GM21390 (cell line): ENCODE measurements at regions not wholly inside any gene's neighbourhood (a gene's known extent, or its start where the extent isn't known, plus 50 kb on each side); places are given as distances from the start of the nearest gene placed in this dataset.
"Not testable (repeated sequence)": the region's sequence is repeated elsewhere in the genome, so short reads cannot be mapped to it uniquely, and the experiment has no call there.

Experiments used
- ATAC-seq: cut with Tn5 transposase; IDR thresholded peaks from one replicate; pipeline ENCODE4 v1.9.1; 2021; ENCODE audit not compliant: unreplicated experiment

- no peak for ATAC-seq
Measured at GRCh38 chr13:63249411-63250187, 1834.0 kb upstream of the PCDH20 start.

GRCh38 chr13:63236667-63237396 lies 1821.2 kb upstream of the PCDH20 start:
- ATAC-seq: not testable (repeated sequence)

- ATAC-seq: not testable (repeated sequence)
Measured at GRCh38 chr13:63218596-63218995, 1802.9 kb upstream of the PCDH20 start.

GRCh38 chr13:63209330-63210017 lies 1793.8 kb upstream of the PCDH20 start:
- ATAC-seq: no peak

- ATAC-seq: no peak
Measured at GRCh38 chr13:63208826-63209225, 1793.2 kb upstream of the PCDH20 start.

- no peak for ATAC-seq
Measured at GRCh38 chr13:63206461-63206860, 1790.8 kb upstream of the PCDH20 start.

GRCh38 chr13:63201493-63201892 lies 1785.8 kb upstream of the PCDH20 start:
- ATAC-seq: no peak

GRCh38 chr13:63199508-63199907 lies 1783.9 kb upstream of the PCDH20 start:
- ATAC-seq: no peak

- ATAC-seq: no peak
Measured at GRCh38 chr13:63198071-63198470, 1782.4 kb upstream of the PCDH20 start.

- no peak for ATAC-seq
Measured at GRCh38 chr13:63195726-63196125, 1780.1 kb upstream of the PCDH20 start.

GRCh38 chr13:63190742-63191141 lies 1775.1 kb upstream of the PCDH20 start:
- no peak for ATAC-seq

- no peak for ATAC-seq
Measured at GRCh38 chr13:63190219-63190618, 1774.6 kb upstream of the PCDH20 start.

- no peak for ATAC-seq
Measured at GRCh38 chr13:63189712-63190111, 1774.1 kb upstream of the PCDH20 start.

- no peak for ATAC-seq
Measured at GRCh38 chr13:63184693-63185092, 1769.0 kb upstream of the PCDH20 start.

- ATAC-seq: no peak
Measured at GRCh38 chr13:63175536-63175935, 1759.9 kb upstream of the PCDH20 start.

GRCh38 chr13:63167699-63168337 lies 1752.2 kb upstream of the PCDH20 start:
- no peak for ATAC-seq

GRCh38 chr13:63166345-63166744 lies 1750.7 kb upstream of the PCDH20 start:
- no peak for ATAC-seq

- ATAC-seq: no peak
Measured at GRCh38 chr13:63163903-63164302, 1748.3 kb upstream of the PCDH20 start.

- ATAC-seq: no peak
Measured at GRCh38 chr13:63161219-63161618, 1745.6 kb upstream of the PCDH20 start.

- no peak for ATAC-seq
Measured at GRCh38 chr13:63156816-63157215, 1741.2 kb upstream of the PCDH20 start.

- no peak for ATAC-seq
Measured at GRCh38 chr13:63149375-63149774, 1733.7 kb upstream of the PCDH20 start.
